B cell (primary cell): ENCODE measurements at regions not wholly inside any gene's neighbourhood (a gene's known extent, or its start where the extent isn't known, plus 50 kb on each side); places are given as distances from the start of the nearest gene placed in this dataset.

Experiments
- ATAC-seq: fragments of 200-7000 bp; cut with Tn5 transposase; one replicate; pipeline ENCODE4 v1.10.0; 2021; ENCODE audit warnings: low read depth, mild to moderate bottlenecking, moderate number of reproducible peaks, moderate library complexity
- CTCF ChIA-PET: fragments of 350-600 bp; sonication (Branson Sonifier 250); formaldehyde crosslinking; loops from one replicate; lab custom pipeline; 2021; ENCODE audit warnings: antibody characterized with exemption, inconsistent platforms; lab: Charles Lee
- POLR2A ChIA-PET: fragments of 350-600 bp; sonication (Branson Sonifier 250); formaldehyde crosslinking; loops from one replicate; lab custom pipeline; 2021; ENCODE audit warnings: antibody characterized with exemption; lab: Charles Lee
- DNase-seq: peaks from one replicate; pipeline ENCODE4 v3.0.0; 2013
- H2AFZ ChIP-seq: 2 replicates; pipeline ENCODE4 v1.6.1; 2012; ENCODE audit warnings: mild to moderate bottlenecking, low read depth, low read length; ENCODE audit not compliant: insufficient read depth, poor library complexity, severe bottlenecking
- H3K27ac ChIP-seq, 2 donors: 1 replicate in 1 of 2; 2 replicates in 1 of 2; pipeline ENCODE4 v1.5.1; 2012 to 2013; ENCODE audit warnings: low read length in 2 of 2, mild to moderate bottlenecking in 2 of 2, moderate library complexity in 1 of 2
- H3K27me3 ChIP-seq, 4 experiments: fragments of 200-600 bp in 1 of 4; sonication (generic) in 1 of 4; replicated peaks in 1 of 4; 1 replicate in 2 of 4; 2 replicates in 2 of 4; pipeline versions ENCODE4 v1.6.1 to v1.7.0; 2013 to 2016; ENCODE audit warnings: low read length in 3 of 4, mild to moderate bottlenecking in 2 of 4, mixed read lengths in 1 of 4, moderate library complexity in 1 of 4; ENCODE audit not compliant: insufficient read depth in 4 of 4, control insufficient read depth in 3 of 4; ENCODE audit errors: control extremely low read depth in 1 of 4
- H3K36me3 ChIP-seq, 2 experiments: replicated peaks in 1 of 2; 1 replicate in 1 of 2; 2 replicates in 1 of 2; pipeline versions ENCODE4 v1.6.1 to v1.7.1; 2013; ENCODE audit warnings: low read length in 1 of 2; ENCODE audit not compliant: insufficient read depth in 2 of 2, control insufficient read depth in 1 of 2; ENCODE audit errors: control extremely low read depth in 1 of 2, extremely low read depth in 1 of 2
- H3K4me1 ChIP-seq, 2 donors: fragments of 200-600 bp in 1 of 2; sonication (generic) in 1 of 2; 1 replicate in 1 of 2; 2 replicates in 1 of 2; pipeline versions ENCODE4 v1.5.1 to v1.6.1; 2013 to 2017; ENCODE audit warnings: low read length in 2 of 2; ENCODE audit not compliant: control insufficient read depth in 2 of 2, insufficient read depth in 2 of 2
- H3K4me2 ChIP-seq: replicated peaks from 2 replicates; pipeline ENCODE3; 2012; ENCODE audit warnings: mild to moderate bottlenecking, low read depth, low read length; ENCODE audit not compliant: poor library complexity, severe bottlenecking
- H3K4me3 ChIP-seq, 5 experiments: fragments of 200-600 bp in 1 of 5; sonication (generic) in 1 of 5; 1 replicate in 3 of 5; 2 replicates in 2 of 5; pipeline versions ENCODE4 v1.5.1 to v1.7.0; 2011 to 2016; ENCODE audit warnings: low read length in 4 of 5, mild to moderate bottlenecking in 4 of 5, low read depth in 2 of 5, control low read depth in 1 of 5, moderate library complexity in 1 of 5; ENCODE audit not compliant: insufficient read depth in 1 of 5; ENCODE audit errors: control extremely low read depth in 1 of 5, extremely low read depth in 1 of 5
- H3K79me2 ChIP-seq: fragments of 200-600 bp; sonication (generic); one replicate; pipeline ENCODE4 v1.6.0; 2016; ENCODE audit warnings: low read length; ENCODE audit not compliant: control insufficient read depth, insufficient read depth
- H3K9ac ChIP-seq: fragments of 200-600 bp; sonication (generic); 2 replicates; pipeline ENCODE4 v1.6.1; 2017; ENCODE audit warnings: mild to moderate bottlenecking, low read length, moderate library complexity
- H3K9me3 ChIP-seq, 3 donors: one replicate each; pipeline versions ENCODE4 v1.6.1 to v1.7.1; 2013; ENCODE audit warnings: low read length in 2 of 3; ENCODE audit not compliant: control insufficient read depth in 2 of 3, insufficient read depth in 1 of 3; ENCODE audit errors: control extremely low read depth in 1 of 3
- H4K20me1 ChIP-seq: 2 replicates; pipeline ENCODE4 v1.6.0; 2012; ENCODE audit warnings: mild to moderate bottlenecking, low read length; ENCODE audit not compliant: insufficient read depth, control insufficient read depth, poor library complexity, severe bottlenecking
- H3K27ac Mint-ChIP-seq: one replicate; pipeline ENCODE4 v1.8.0; 2021; ENCODE audit warnings: mixed read lengths
- H3K27me3 Mint-ChIP-seq: one replicate; pipeline ENCODE4 v1.8.0; 2021; ENCODE audit warnings: mixed read lengths
- H3K4me1 Mint-ChIP-seq: one replicate; pipeline ENCODE4 v1.8.0; 2021; ENCODE audit warnings: mixed read lengths
- H3K4me3 Mint-ChIP-seq: one replicate; pipeline ENCODE4 v1.8.0; 2021; ENCODE audit warnings: mixed read lengths
- H3K9me3 Mint-ChIP-seq: one replicate; pipeline ENCODE4 v1.8.0; 2022; ENCODE audit warnings: mixed read lengths; ENCODE audit not compliant: insufficient read depth
- CTCF ChIP-seq: fragments of 200-600 bp; IDR thresholded peaks from one replicate; pipeline ENCODE4 v1.8.0; 2022; ENCODE audit warnings: antibody characterized with exemption, mild to moderate bottlenecking
- EZH2 ChIP-seq: IDR thresholded peaks from 2 replicates; pipeline ENCODE4 v1.6.1; 2012; ENCODE audit warnings: borderline replicate concordance, low read depth, mild to moderate bottlenecking, moderate library complexity, low read length; ENCODE audit not compliant: insufficient read depth, poor library complexity, severe bottlenecking
- WGBS: methylation state at CpG from one replicate; pipeline ENCODE4 v1.1.5; 2013; ENCODE audit warnings: missing lambda C conversion rate; ENCODE audit not compliant: insufficient coverage; 5-methylcytosine and 5-hydroxymethylcytosine counted together
- intact Hi-C: fragments of 100-400 bp; cut with micrococcal nuclease; formaldehyde crosslinking; loops from one replicate; pipeline ENCODE4 v1.10.0; 2022

DNA sequence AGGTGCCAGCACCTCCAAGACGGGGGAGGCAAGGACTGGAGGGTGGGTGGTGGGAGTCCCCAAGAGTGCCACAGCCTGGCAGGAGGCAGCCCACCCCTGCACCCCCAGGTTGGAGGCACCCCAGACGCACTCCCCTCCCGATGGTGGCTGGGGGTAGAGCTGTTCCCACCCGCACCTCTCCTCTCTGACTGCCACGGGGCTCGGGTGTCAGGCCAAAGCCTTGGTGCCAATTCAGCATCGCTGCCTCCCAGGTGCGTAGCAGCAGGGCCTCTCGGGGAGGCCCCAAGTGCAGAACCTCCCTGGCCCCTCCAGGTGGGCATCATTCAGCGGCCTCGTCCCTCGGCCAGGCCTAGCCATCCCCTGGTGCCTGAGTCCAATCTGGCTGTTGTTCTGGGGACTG lies 81.1 kb downstream of the ENGASE start:
- Histone ChIP-seq H2AFZ (no peak overlapping the region), H3K4me1 (no peaks in the 10 kb centered on the region), H3K9me3 (no peaks in the 10 kb centered on the region), H4K20me1 (no peaks in the 10 kb centered on the region), H3K27me3 (no peaks in the 10 kb centered on the region), H3K4me2 (no peak overlapping the region), H3K36me3 (no peaks in the 10 kb centered on the region), H3K79me2 (no peaks in the 10 kb centered on the region), H3K27ac (no peak overlapping the region), H3K9ac (no peak overlapping the region), H3K4me3 (no peak overlapping the region)
- H3K4me3 Mint-ChIP-seq: no peak overlapping the region
- ATAC-seq (no peak), DNase-seq (no peak)
- ChIA-PET CTCF (no interaction called here), POLR2A (no interaction called here)
- no peaks in the 10 kb centered on the region for H3K9me3 Mint-ChIP-seq
- H3K27me3 Mint-ChIP-seq: peaks cover 4% of the 10 kb centered on the region
- H3K4me1 Mint-ChIP-seq: no peaks in the 10 kb centered on the region
- intact Hi-C loops: no loop called here
- no peak overlapping the region for H3K27ac Mint-ChIP-seq
- 89% methylated on average over 12 of the region's 12 CpGs for WGBS
- TF ChIP-seq EZH2 (no peak), CTCF (no peak)

DNA sequence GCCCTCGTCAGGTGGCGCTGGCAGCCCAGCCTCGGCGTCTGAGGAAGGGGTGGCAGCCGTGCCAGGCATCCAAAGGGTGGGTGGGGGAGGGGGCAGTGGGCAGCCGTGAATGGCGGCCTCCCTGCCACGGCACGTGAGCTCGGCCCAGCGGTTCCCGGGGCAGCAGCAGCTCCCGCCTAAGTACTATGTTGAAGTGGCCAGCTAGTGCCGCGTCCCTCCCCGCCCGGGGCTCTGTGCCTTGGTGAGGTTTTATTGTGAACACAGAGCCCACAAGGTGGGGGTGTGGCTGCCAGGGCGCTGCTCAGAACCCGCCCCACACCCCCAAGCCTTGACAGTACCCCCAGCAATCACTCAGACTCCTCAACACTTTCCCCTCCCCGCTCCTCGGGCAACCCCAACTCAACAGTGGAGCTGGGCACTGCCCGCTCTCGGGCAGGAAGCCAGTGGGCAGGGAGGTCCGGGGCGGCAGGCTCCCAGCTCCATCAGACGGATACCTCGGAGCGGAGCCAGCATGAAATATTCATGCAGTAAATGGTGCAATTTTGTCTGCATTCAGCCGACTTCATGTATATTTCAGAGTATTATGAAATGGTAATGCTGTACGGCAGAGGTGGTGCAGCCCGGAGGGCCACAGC lies 80.4 kb downstream of the ENGASE start:
- DNase-seq (no peak), ATAC-seq (no peak)
- ChIA-PET POLR2A (no interaction called here), CTCF (no interaction called here)
- intact Hi-C loops: no loop called here
- no peaks in the 10 kb centered on the region for H3K79me2 ChIP-seq
- no peaks in the 10 kb centered on the region for H3K9me3 Mint-ChIP-seq
- no peak for TF ChIP-seq EZH2
- no peak for TF ChIP-seq CTCF
- no peak overlapping the region for H3K27ac ChIP-seq
- WGBS: 86% methylated on average over 31 of the region's 31 CpGs
- H3K4me1 ChIP-seq: no peaks in the 10 kb centered on the region
- H3K27ac Mint-ChIP-seq: no peak overlapping the region
- no peak overlapping the region for H3K9ac ChIP-seq
- H3K4me2 ChIP-seq: no peak overlapping the region
- no peak overlapping the region for H3K4me3 Mint-ChIP-seq
- H2AFZ ChIP-seq: no peak overlapping the region
- no peaks in the 10 kb centered on the region for H3K4me1 Mint-ChIP-seq
- no peaks in the 10 kb centered on the region for H3K27me3 ChIP-seq
- H3K36me3 ChIP-seq: no peaks in the 10 kb centered on the region
- H3K4me3 ChIP-seq: no peak overlapping the region
- H3K9me3 ChIP-seq: no peaks in the 10 kb centered on the region
- H3K27me3 Mint-ChIP-seq: peaks cover 4% of the 10 kb centered on the region
- H4K20me1 ChIP-seq: no peaks in the 10 kb centered on the region
